H1 (cell line): ENCODE measurements at regions not wholly inside any gene's neighbourhood (a gene's known extent, or its start where the extent isn't known, plus 50 kb on each side); places are given as distances from the start of the nearest gene placed in this dataset.

ENCODE experiments used
- CTCF ChIA-PET: fragments of 300-600 bp; sonication (Branson Sonifier 250); formaldehyde crosslinking; loops from one replicate; lab custom pipeline; 2021; ENCODE audit not compliant: partially characterized antibody; lab: Charles Lee
- POLR2A ChIA-PET: fragments of 300-600 bp; sonication (Branson Sonifier 250); formaldehyde crosslinking; loops from one replicate; lab custom pipeline; 2021; ENCODE audit warnings: inconsistent platforms; ENCODE audit not compliant: partially characterized antibody; lab: Charles Lee
- DNase-seq, 2 experiments: peaks; one replicate each; pipeline versions ENCODE4 v3.0.0 to v3.0.0-alpha.2; 2010 to 2022; ENCODE audit warnings: low spot score in 2 of 2, low read depth in 1 of 2, mixed read lengths in 1 of 2
- FAIRE-seq: peaks from 2 replicates; lab custom pipeline; 2011; peaks lifted over from hg19 to GRCh38; lab: Jason Lieb, UNC
- H2AFZ ChIP-seq: 2 replicates; pipeline ENCODE4 v1.8.1; 2012; ENCODE audit warnings: low read length, inconsistent platforms
- H2AK5ac ChIP-seq: 2 replicates; pipeline ENCODE4 v1.6.1; 2013; ENCODE audit warnings: low read depth, low read length
- H2BK120ac ChIP-seq: replicated peaks from 2 replicates; pipeline ENCODE3; 2013; ENCODE audit warnings: low read depth, low read length, inconsistent platforms
- H2BK12ac ChIP-seq: 2 replicates; pipeline ENCODE4 v1.6.1; 2013; ENCODE audit warnings: low read depth, low read length
- H2BK15ac ChIP-seq: 2 replicates; pipeline ENCODE4 v1.6.1; 2013; ENCODE audit warnings: low read length
- H2BK20ac ChIP-seq: 2 replicates; pipeline ENCODE4 v1.6.1; 2013; ENCODE audit warnings: low read length
- H2BK5ac ChIP-seq: 2 replicates; pipeline ENCODE4 v1.6.1; 2013; ENCODE audit warnings: low read depth, low read length
- H3K14ac ChIP-seq: 2 replicates; pipeline ENCODE4 v1.6.1; 2013; ENCODE audit warnings: inconsistent platforms; ENCODE audit not compliant: insufficient read length
- H3K18ac ChIP-seq: 2 replicates; pipeline ENCODE4 v1.6.1; 2013; ENCODE audit warnings: low read length; ENCODE audit errors: extremely low read depth
- H3K23ac ChIP-seq: 2 replicates; pipeline ENCODE4 v1.6.1; 2013; ENCODE audit warnings: inconsistent platforms; ENCODE audit not compliant: insufficient read length
- H3K23me2 ChIP-seq: 2 replicates; pipeline ENCODE4 v1.6.1; 2013; ENCODE audit warnings: low read depth, low read length
- H3K27ac ChIP-seq: 2 replicates; pipeline ENCODE4 v1.6.1; 2011; ENCODE audit warnings: low read depth, low read length, inconsistent platforms
- H3K27me3 ChIP-seq, 4 experiments: replicated peaks in 1 of 4; 1 replicate in 1 of 4; 2 replicates in 3 of 4; pipeline versions ENCODE4 v1.6.1 to v1.8.1; 2011 to 2013; ENCODE audit warnings: low read length in 3 of 4, mild to moderate bottlenecking in 3 of 4, inconsistent platforms in 2 of 4, mixed read lengths in 2 of 4, moderate library complexity in 1 of 4; ENCODE audit not compliant: control insufficient read depth in 3 of 4, insufficient read depth in 3 of 4; ENCODE audit errors: extremely low read depth in 1 of 4
- H3K36me3 ChIP-seq, 4 experiments: 2 replicates each; pipeline versions ENCODE4 v1.6.1 to v1.8.1; 2011 to 2013; ENCODE audit warnings: mild to moderate bottlenecking in 4 of 4, low read length in 3 of 4, moderate library complexity in 2 of 4, control low read depth in 1 of 4, inconsistent platforms in 1 of 4; ENCODE audit not compliant: insufficient read depth in 4 of 4, control insufficient read depth in 2 of 4
- H3K4ac ChIP-seq: replicated peaks from 2 replicates; pipeline ENCODE3; 2013; ENCODE audit warnings: low read length, low read depth, mixed read lengths, inconsistent platforms; ENCODE audit not compliant: insufficient read length
- H3K4me1 ChIP-seq, 4 experiments: replicated peaks in 1 of 4; 1 replicate in 1 of 4; 2 replicates in 3 of 4; pipeline versions ENCODE4 v1.6.1 to v1.8.1; 2011 to 2013; ENCODE audit warnings: low read length in 3 of 4, inconsistent platforms in 2 of 4, mixed read lengths in 1 of 4; ENCODE audit not compliant: insufficient read depth in 4 of 4, control insufficient read depth in 3 of 4
- H3K4me2 ChIP-seq, 2 experiments: 2 replicates each; pipeline versions ENCODE4 v1.6.1 to v1.8.1; 2011 to 2013; ENCODE audit warnings: low read depth in 2 of 2, low read length in 2 of 2, control low read depth in 1 of 2, inconsistent platforms in 1 of 2, mild to moderate bottlenecking in 1 of 2; ENCODE audit not compliant: insufficient read depth in 1 of 2
- H3K4me3 ChIP-seq, 4 experiments: fragments of 200-600, 300-600 bp in 1 of 4; sonication (generic), shearing (Covaris generic), sonication (Bioruptor Twin) in 1 of 4; 2 replicates each; pipeline versions ENCODE4 v1.5.1 to v1.8.1; 2011 to 2016; ENCODE audit warnings: low read length in 4 of 4, low read depth in 3 of 4, control low read depth in 2 of 4, inconsistent platforms in 2 of 4, mild to moderate bottlenecking in 2 of 4, mixed read lengths in 1 of 4, moderate library complexity in 1 of 4; ENCODE audit not compliant: insufficient read depth in 2 of 4; ENCODE audit errors: extremely low read depth in 1 of 4
- H3K56ac ChIP-seq: replicated peaks from 2 replicates; pipeline ENCODE3; 2013; ENCODE audit warnings: low read depth, mild to moderate bottlenecking, mixed read lengths, low read length, inconsistent platforms; ENCODE audit not compliant: insufficient read length
- H3K79me1 ChIP-seq: 2 replicates; pipeline ENCODE4 v1.6.1; 2013; ENCODE audit warnings: low read depth, low read length, control low read depth
- H3K79me2 ChIP-seq, 2 experiments: 2 replicates each; pipeline versions ENCODE4 v1.6.1 to v1.8.1; 2012 to 2013; ENCODE audit warnings: low read length in 2 of 2, mild to moderate bottlenecking in 2 of 2, inconsistent platforms in 1 of 2; ENCODE audit not compliant: insufficient read depth in 2 of 2, control insufficient read depth in 1 of 2
- H3K9ac ChIP-seq, 4 experiments: replicated peaks in 1 of 4; 1 replicate in 1 of 4; 2 replicates in 3 of 4; pipeline versions ENCODE4 v1.6.1 to v1.8.1; 2011 to 2013; ENCODE audit warnings: low read depth in 3 of 4, low read length in 3 of 4, control low read depth in 2 of 4, mild to moderate bottlenecking in 2 of 4, moderate library complexity in 2 of 4, inconsistent platforms in 1 of 4; ENCODE audit errors: extremely low read depth in 1 of 4
- H3K9me3 ChIP-seq, 2 experiments: 2 replicates each; pipeline versions ENCODE4 v1.6.1 to v1.8.1; 2012 to 2013; ENCODE audit warnings: mild to moderate bottlenecking in 2 of 2, moderate library complexity in 2 of 2, control low read depth in 1 of 2, inconsistent platforms in 1 of 2, low read depth in 1 of 2, low read length in 1 of 2, mixed read lengths in 1 of 2; ENCODE audit not compliant: insufficient read depth in 2 of 2
- H4K20me1 ChIP-seq, 2 experiments: replicated peaks in 1 of 2; 2 replicates each; pipeline versions ENCODE3 to v1.8.1; 2011 to 2013; ENCODE audit warnings: inconsistent platforms in 2 of 2, low read length in 2 of 2, mild to moderate bottlenecking in 1 of 2; ENCODE audit not compliant: insufficient read depth in 2 of 2, control insufficient read depth in 1 of 2
- H4K5ac ChIP-seq: 2 replicates; pipeline ENCODE4 v1.6.1; 2013; ENCODE audit warnings: low read length, low read depth, mixed read lengths, inconsistent platforms; ENCODE audit not compliant: insufficient read length
- H4K8ac ChIP-seq: 2 replicates; pipeline ENCODE4 v1.8.0; 2013; ENCODE audit warnings: mild to moderate bottlenecking, moderate library complexity, low read length, inconsistent platforms; ENCODE audit not compliant: insufficient read depth; ENCODE audit errors: extremely low read depth
- H4K91ac ChIP-seq: replicated peaks from 2 replicates; pipeline ENCODE3; 2013; ENCODE audit warnings: low read length, mixed read lengths, inconsistent platforms; ENCODE audit not compliant: insufficient read length
- ATF3 ChIP-seq: IDR thresholded peaks from 2 replicates; pipeline ENCODE4 v1.6.1; 2011; ENCODE audit warnings: low read depth, mild to moderate bottlenecking, low read length; ENCODE audit not compliant: insufficient read depth
- BCL11A ChIP-seq, 2 experiments: IDR thresholded peaks; one replicate each; pipeline ENCODE4 v1.6.1; 2011; ENCODE audit warnings: low read depth in 2 of 2, low read length in 2 of 2, mild to moderate bottlenecking in 2 of 2
- CTBP2 ChIP-seq: IDR thresholded peaks from 2 replicates; pipeline ENCODE4 v1.7.0; 2011; ENCODE audit warnings: borderline replicate concordance, mild to moderate bottlenecking, moderate library complexity, mixed read lengths, low read length; ENCODE audit not compliant: insufficient read depth, insufficient read length
- GTF2F1 ChIP-seq: IDR thresholded peaks from 2 replicates; pipeline ENCODE4 v1.6.1; 2012; ENCODE audit warnings: low read depth, low read length, improper control_type of control experiment, borderline replicate concordance
- KDM5A ChIP-seq: fragments of 200-600 bp; IDR thresholded peaks from 2 replicates; pipeline ENCODE4 v1.7.1; 2012; ENCODE audit warnings: mild to moderate bottlenecking, low read length, inconsistent platforms, mixed read lengths
- RAD21 ChIP-seq, 2 experiments: IDR thresholded peaks in 1 of 2; conservative IDR thresholded peaks in 1 of 2; 2 replicates each; pipeline ENCODE4 v1.6.1; 2011; ENCODE audit warnings: low read depth in 2 of 2, low read length in 2 of 2, improper control_type of control experiment in 1 of 2, inconsistent platforms in 1 of 2, mild to moderate bottlenecking in 1 of 2, moderate library complexity in 1 of 2
- SIN3A ChIP-seq, 2 experiments: IDR thresholded peaks in 1 of 2; conservative IDR thresholded peaks in 1 of 2; 2 replicates each; pipeline ENCODE4 v1.6.1; 2011 to 2012; ENCODE audit warnings: low read length in 2 of 2, improper control_type of control experiment in 1 of 2, low read depth in 1 of 2, mild to moderate bottlenecking in 1 of 2
- SP1 ChIP-seq: IDR thresholded peaks from 2 replicates; pipeline ENCODE4 v1.6.1; 2011; ENCODE audit warnings: low read depth, low read length
- SP2 ChIP-seq: IDR thresholded peaks from 2 replicates; pipeline ENCODE4 v1.6.1; 2012; ENCODE audit warnings: mild to moderate bottlenecking, low read length, inconsistent platforms
- TCF12 ChIP-seq: IDR thresholded peaks from 2 replicates; pipeline ENCODE4 v1.6.1; 2011; ENCODE audit warnings: low read depth, mild to moderate bottlenecking, low read length
- WGBS, 2 experiments: shearing (Covaris generic) in 1 of 2; methylation state at CpG; one replicate each; pipeline versions ENCODE4 v1.1.6 to v1.1.7; 2013 to 2015; ENCODE audit warnings: low lambda C conversion rate in 2 of 2, mixed read lengths in 2 of 2, inconsistent platforms in 1 of 2, low coverage in 1 of 2, missing lambda C conversion rate in 1 of 2; ENCODE audit not compliant: insufficient replicate concordance in 2 of 2, insufficient coverage in 1 of 2, insufficient read length in 1 of 2; ENCODE audit errors: extremely low coverage in 1 of 2, missing lambda C conversion rate in 1 of 2; 5-methylcytosine and 5-hydroxymethylcytosine counted together

GRCh38 chr2:45067859-45068570, 58.8 kb upstream of the SIX2 start:
- no peaks in the 10 kb centered on the region for H3K79me1 ChIP-seq
- no peaks in the 10 kb centered on the region; a peak in 1 of 7 replicates for H3K27me3 ChIP-seq
- H3K9me3 ChIP-seq: peaks cover 0 to 3% of the 10 kb centered on the region in 2 experiments; a peak in 1 of 4 replicates
- no peak overlapping the region for H2BK5ac ChIP-seq
- DNase-seq (no peak), FAIRE-seq (no peak)
- H3K9ac ChIP-seq: no peak overlapping the region
- H4K5ac ChIP-seq: no peak overlapping the region
- no peak overlapping the region for H3K4me3 ChIP-seq
- no peak overlapping the region for H3K4me2 ChIP-seq
- no peak overlapping the region for H3K56ac ChIP-seq
- no peak overlapping the region for H3K27ac ChIP-seq
- no peak overlapping the region for H2BK120ac ChIP-seq
- no peak overlapping the region for H3K4ac ChIP-seq
- no peaks in the 10 kb centered on the region for H3K36me3 ChIP-seq
- H3K14ac ChIP-seq: no peak overlapping the region
- H2BK12ac ChIP-seq: no peak overlapping the region
- no peak overlapping the region for H2AK5ac ChIP-seq
- H3K23ac ChIP-seq: no peak overlapping the region
- ChIA-PET POLR2A (no interaction called here), CTCF (interaction anchor here (0.8 to 1.9 kb wide), 8 partner anchors 13 to 540 kb away, joined by 3 to 9 read pairs (median 4); no protein-coding TSS in a partner anchor)
- no peak overlapping the region for H4K8ac ChIP-seq
- H4K20me1 ChIP-seq: no peaks in the 10 kb centered on the region
- H3K23me2 ChIP-seq: no peaks in the 10 kb centered on the region
- no peak overlapping the region for H2BK20ac ChIP-seq
- no peaks in the 10 kb centered on the region for H3K79me2 ChIP-seq
- H2AFZ ChIP-seq: no peak overlapping the region
- H3K18ac ChIP-seq: no peak overlapping the region
- peaks cover 3 to 8% (median 4%) of the 10 kb centered on the region in 4 experiments; a peak in 4 of 7 replicates for H3K4me1 ChIP-seq
- H2BK15ac ChIP-seq: no peak overlapping the region
- no peak overlapping the region for H4K91ac ChIP-seq
- 88% methylated on average over 6 of the region's 6 CpGs; no CpG with 5 or more reads in 1 of the 2 experiments for WGBS, 2 experiments
- TF ChIP-seq SP2: no peak
- no peak for TF ChIP-seq SIN3A (conservative IDR thresholded peaks at IDR 0.05 in 1 of 2, IDR thresholded peaks at IDR 0.05 in 1 of 2; ENCODE audit: low read depth in 1 of 2, low read length in 2 of 2)
- no peak for TF ChIP-seq TCF12
- TF ChIP-seq ATF3: no peak
- no peak for TF ChIP-seq SP1
- no peak for TF ChIP-seq BCL11A (IDR thresholded peaks at IDR 0.05; ENCODE audit: low read depth in 2 of 2, low read length in 2 of 2)
- no peak for TF ChIP-seq CTBP2
- TF ChIP-seq RAD21 (IDR thresholded peaks at IDR 0.05 in 1 of 2, conservative IDR thresholded peaks at IDR 0.05 in 1 of 2; ENCODE audit: low read depth in 2 of 2, low read length in 2 of 2): peak; percentile 33 to 52
- TF ChIP-seq KDM5A: no peak
- TF ChIP-seq GTF2F1: no peak
